ENCODE measurements at regions not wholly inside any gene's neighbourhood (a gene's known extent, or its start where the extent isn't known, plus 50 kb on each side); places are given as distances from the start of the nearest gene placed in this dataset.
"Not testable (repeated sequence)": the region's sequence is repeated elsewhere in the genome, so short reads cannot be mapped to it uniquely, and the experiment has no call there.

DNA sequence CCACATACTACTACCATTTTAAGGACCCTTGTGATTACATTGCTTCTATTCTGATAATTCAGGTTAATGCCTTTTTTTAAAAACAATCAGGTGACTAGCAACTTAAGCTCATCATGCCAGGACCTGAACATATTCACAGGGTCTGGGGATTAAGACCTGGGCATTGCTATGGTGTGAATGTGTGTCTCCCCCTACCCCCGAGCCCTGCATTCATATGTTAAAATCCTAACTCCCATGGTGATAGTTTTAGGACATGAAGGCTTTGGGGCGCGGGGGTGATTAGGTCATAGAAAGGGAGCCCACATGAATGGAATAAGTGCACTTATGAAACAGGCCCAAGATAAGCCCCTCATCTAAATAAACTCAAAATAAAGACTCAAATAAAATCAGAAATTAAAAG, 734.4 kb upstream of the PABPC4L start:
- H3K4me3 ChIP-seq = no peak overlapping the region
- TF ChIP-seq CTCF (IDR thresholded peaks at IDR 0.05) = no peak
- intact Hi-C loops (cut with DNase I) = no loop called here

DNA sequence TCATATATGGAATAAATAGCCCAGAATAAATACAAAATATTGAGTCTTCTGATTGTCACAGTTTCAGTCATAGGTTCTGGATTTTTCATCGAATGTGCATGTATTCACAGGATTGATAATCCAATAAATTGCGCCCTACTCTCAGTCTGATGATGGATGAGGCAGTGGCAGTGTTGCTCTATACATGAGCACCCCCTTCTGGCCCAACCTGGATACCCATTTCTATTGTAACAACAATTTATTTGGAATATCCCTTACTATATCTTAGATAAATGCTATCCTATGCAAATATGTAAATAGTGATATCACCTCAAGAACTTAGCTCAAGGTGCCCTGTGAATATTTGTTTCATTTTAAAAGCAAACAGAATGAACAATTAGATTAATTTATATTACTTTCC, 733.7 kb upstream of the PABPC4L start:
- Histone ChIP-seq H3K27ac (no peak overlapping the region), H3K4me1 (no peaks in the 10 kb centered on the region), H3K9ac (ENCODE audit: low read depth in 2 of 2, low read length in 2 of 2) (no peak overlapping the region), H3K36me3 (no peaks in the 10 kb centered on the region), H3K9me3 (no peaks in the 10 kb centered on the region), H3K4me3 (no peak overlapping the region), H3K27me3 (no peaks in the 10 kb centered on the region)
- intact Hi-C loops (cut with DNase I) = no loop called here
- no peak for DNase-seq
- TF ChIP-seq CTCF (IDR thresholded peaks at IDR 0.05) = no peak

More for the DNA sequence above, 734.4 kb upstream of the PABPC4L start:
- no peak for DNase-seq
- Histone ChIP-seq H3K4me1 (no peaks in the 10 kb centered on the region), H3K36me3 (no peaks in the 10 kb centered on the region), H3K9ac (ENCODE audit: low read depth in 2 of 2, low read length in 2 of 2) (no peak overlapping the region), H3K27ac (no peak overlapping the region), H3K27me3 (no peaks in the 10 kb centered on the region), H3K9me3 (no peaks in the 10 kb centered on the region)

DNA sequence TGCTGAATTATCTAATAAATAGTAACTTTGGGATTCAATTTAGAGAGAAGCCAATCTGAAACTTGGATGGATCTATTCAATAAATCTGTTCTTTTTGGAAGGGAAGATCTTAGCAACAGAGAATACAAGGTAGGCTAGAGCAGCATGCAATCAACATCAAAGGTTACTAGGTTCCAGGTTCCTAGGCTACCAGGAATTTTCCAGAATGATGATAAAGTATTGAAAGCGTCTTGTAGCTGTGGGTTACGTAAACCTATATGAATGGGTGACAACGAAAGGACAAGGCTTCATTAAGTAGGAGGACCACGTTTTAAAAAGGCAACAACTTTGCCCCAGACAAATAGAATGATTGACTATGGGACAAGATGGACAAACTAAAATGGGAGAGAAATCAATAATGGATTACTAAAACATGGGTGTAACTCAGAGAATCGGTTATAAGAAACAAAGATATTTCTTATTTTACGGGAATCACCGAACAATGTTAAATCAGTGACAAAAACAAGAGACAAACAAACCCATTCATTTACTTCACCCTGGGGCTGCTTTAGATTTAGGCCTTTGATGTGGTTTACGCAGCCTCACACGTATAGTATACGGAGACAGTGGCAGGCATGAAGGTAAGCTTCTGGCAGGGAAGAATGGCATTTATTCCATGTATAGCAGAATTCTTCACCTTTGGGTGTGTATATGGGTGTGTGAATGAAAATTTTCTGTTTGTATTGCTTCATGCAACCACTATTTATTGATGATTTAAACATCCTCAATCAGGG, 732.6 kb upstream of the PABPC4L start:
- Histone ChIP-seq H3K36me3 (no peaks in the 10 kb centered on the region), H3K27me3 (no peaks in the 10 kb centered on the region), H3K9me3 (no peaks in the 10 kb centered on the region), H3K4me3 (no peak overlapping the region), H3K27ac (no peak overlapping the region), H3K4me1 (no peaks in the 10 kb centered on the region), H3K9ac (ENCODE audit: low read depth in 2 of 2, low read length in 2 of 2) (no peak overlapping the region)
- intact Hi-C loops (cut with DNase I) = no loop called here
- TF ChIP-seq CTCF (IDR thresholded peaks at IDR 0.05) = no peak
- no peak for DNase-seq

- intact Hi-C loops (cut with DNase I) = no loop called here
- no peaks in the 10 kb centered on the region for H3K36me3 ChIP-seq
- no peaks in the 10 kb centered on the region for H3K9me3 ChIP-seq
- no peak for TF ChIP-seq CTCF (IDR thresholded peaks at IDR 0.05)
- H3K27me3 ChIP-seq = no peaks in the 10 kb centered on the region
- DNase-seq = no peak
- H3K4me3 ChIP-seq = no peak overlapping the region
- no peaks in the 10 kb centered on the region for H3K4me1 ChIP-seq
- no peak overlapping the region for H3K27ac ChIP-seq
- H3K9ac ChIP-seq (ENCODE audit: low read depth in 2 of 2, low read length in 2 of 2) = no peak overlapping the region
Measured at GRCh38 chr4:134915355-134915754, 713.8 kb upstream of the PABPC4L start.

DNA sequence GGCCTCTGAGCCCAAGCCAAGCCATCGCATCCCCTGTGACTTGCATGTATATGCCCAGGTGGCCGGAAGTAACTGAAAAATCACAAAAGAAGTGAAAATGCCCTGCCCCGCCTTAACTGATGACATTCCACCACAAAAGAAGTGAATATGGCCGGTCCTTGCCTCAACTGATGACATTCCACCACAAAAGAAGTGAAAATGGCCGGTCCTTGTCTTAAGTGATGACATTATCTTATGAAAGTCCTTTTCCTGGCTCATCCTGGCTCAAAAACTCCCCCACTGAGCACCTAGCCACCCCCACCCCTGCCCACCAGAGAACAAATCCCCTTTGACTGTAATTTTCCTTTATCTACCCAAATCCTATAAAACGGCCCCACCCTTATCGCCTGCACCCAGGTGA, 712.7 kb upstream of the PABPC4L start:
- H3K4me1 ChIP-seq; DNase-seq; intact Hi-C loops (cut with DNase I); H3K9ac ChIP-seq (ENCODE audit: low read depth in 2 of 2, low read length in 2 of 2); H3K27me3 ChIP-seq; H3K9me3 ChIP-seq; H3K4me3 ChIP-seq; H3K36me3 ChIP-seq; H3K27ac ChIP-seq: not testable (repeated sequence)

GRCh38 chr4:134911941-134912340, 710.4 kb upstream of the PABPC4L start:
- intact Hi-C loops (cut with DNase I) = no loop called here
- no peak for TF ChIP-seq CTCF (IDR thresholded peaks at IDR 0.05)
- Histone ChIP-seq H3K27ac (no peak overlapping the region), H3K9ac (ENCODE audit: low read depth in 2 of 2, low read length in 2 of 2) (no peak overlapping the region), H3K27me3 (no peaks in the 10 kb centered on the region), H3K36me3 (no peaks in the 10 kb centered on the region), H3K4me1 (no peaks in the 10 kb centered on the region), H3K4me3 (no peak overlapping the region), H3K9me3 (no peaks in the 10 kb centered on the region)
- no peak for DNase-seq
